ENCODE measurements at regions not wholly inside any gene's neighbourhood (a gene's known extent, or its start where the extent isn't known, plus 50 kb on each side); places are given as distances from the start of the nearest gene placed in this dataset.
A peak's percentile ranks its signal among the peaks of the same experiment; 100 is the strongest.

DNA sequence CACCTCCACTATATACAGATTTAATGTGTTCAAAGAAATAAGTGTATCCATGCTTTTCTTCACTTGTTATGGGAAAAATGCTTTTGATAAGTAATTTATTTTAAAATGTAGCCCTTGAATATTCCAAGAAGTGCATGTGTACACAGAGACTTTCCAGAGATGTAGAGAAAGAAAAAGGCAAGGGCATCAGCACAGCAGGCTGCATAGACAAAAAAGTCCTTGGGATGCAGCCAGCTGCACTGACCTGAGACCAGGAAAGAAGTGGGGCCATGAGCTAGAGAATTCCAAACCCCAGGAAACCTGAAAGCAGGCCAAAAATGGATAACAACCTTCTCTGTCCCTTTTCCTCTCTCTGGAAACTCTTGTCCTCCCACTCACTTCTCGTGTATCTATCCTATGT lies 51.6 kb upstream of the PRDM8 start:
- DNase-seq: no peak

- no peak for DNase-seq
These were observed 52.4 kb upstream of the PRDM8 start for GRCh38 chr4:80144676-80145470.

- no peak for DNase-seq
These were observed 54.0 kb upstream of the PRDM8 start for GRCh38 chr4:80143307-80143679.

DNA sequence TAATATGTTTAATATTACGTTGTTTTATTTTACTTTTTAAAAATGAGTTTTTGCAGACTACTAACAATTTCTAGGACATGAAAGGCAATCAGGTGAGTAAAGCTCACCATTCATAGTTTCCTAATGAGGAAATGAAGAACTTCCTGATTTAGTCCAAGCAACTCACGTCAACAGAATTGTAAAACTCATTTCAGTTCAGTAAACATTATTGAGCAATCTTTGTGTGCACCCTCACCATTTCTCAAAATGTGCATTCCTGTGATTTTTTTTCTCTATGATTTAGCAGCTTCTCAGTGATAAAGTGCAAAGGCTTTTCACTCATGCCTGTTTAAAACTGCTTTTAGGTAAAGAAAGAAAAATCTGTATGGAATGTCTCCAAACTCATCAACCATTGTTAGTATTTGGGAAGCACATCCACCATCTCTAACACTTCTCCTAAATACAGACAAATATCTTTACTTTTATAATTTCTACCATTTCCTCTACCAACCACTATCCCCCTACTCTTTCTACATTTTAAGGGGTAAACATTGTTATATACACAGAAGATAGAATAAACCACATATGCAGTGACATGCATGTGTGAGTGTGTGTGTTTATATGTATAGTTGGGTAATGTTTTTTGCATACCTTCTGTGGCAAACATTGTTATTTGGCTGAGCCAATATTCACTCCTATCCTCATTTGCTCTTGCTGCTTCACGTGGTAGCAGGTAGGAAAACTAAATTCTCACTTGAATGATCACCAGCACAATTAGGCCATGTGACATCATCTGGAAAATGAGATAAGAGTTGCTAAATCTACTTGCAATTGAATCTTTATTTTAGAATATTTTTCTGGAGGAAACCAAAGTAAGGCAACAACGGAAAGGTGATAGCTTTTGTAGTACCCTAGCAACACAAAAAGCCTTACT lies 54.7 kb upstream of the PRDM8 start:
- no peak for DNase-seq

- DNase-seq: no peak
These were observed 55.8 kb upstream of the PRDM8 start for GRCh38 chr4:80141543-80141942.

GRCh38 chr4:80140194-80140593 lies 57.1 kb upstream of the PRDM8 start:
- no peak for DNase-seq

GRCh38 chr4:80139671-80140070 lies 57.6 kb upstream of the PRDM8 start:
- DNase-seq: no peak

- no peak for DNase-seq
These were observed 58.5 kb upstream of the PRDM8 start for GRCh38 chr4:80138551-80139538.

DNA sequence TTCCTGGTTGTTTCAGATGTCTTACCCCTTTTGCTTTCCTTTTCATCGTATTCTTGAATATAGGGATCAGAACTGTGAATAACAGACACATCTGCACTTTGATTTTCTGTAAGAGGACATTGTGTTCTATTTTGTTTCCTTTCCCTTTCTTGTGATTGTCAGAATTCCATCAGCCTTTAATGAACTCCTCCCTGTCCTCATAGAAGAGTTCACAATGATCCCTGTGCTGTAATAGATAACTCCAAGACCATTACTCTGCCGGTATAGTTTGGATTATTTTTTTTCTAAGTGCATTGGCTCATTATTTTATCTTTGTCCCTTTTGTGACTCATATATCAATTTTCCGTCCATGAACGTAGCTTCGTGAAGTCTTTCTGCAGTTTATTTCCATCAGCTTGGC lies 59.7 kb upstream of the PRDM8 start:
- DNase-seq: no peak

DNA sequence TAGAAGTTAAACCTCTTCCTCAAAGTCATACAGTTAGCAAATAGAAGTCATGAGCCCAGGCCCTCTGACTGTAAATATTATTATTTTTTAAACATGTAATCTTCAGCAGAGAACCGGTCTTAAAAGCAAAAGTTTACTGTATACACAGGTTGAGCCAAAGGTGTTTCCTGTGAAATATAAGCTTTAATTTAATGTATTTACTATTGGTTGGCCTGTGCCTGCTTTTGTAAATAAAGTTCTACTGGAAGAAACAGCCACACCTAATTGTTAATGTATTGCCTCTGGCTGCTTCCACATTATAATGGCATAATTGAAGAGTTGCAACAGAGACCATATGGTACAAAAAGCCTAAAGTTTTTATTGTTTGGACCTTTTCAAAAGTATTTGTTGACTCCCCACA lies 61.0 kb upstream of the PRDM8 start:
- no peak for DNase-seq

DNA sequence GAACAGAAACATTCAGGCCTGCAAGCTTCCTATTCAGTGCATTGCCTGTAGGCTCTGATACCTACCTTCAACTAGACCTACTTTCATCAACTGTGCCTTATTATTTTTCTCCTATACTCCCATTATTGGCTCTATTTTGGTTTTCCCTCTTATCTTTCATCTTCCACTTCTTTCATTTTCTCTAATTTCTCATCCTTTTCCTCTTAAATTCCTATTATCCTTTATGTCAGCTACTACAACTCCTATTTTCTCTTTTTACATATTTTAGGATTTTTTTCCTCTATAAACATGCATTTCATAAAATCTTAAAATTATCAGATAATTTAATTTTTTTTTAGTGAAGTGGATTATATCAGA lies 61.6 kb upstream of the PRDM8 start:
- no peak for DNase-seq

- peak; percentile 2 for DNase-seq
These were observed 62.1 kb upstream of the ANTXR2 start for GRCh38 chr4:80134936-80135701.

- DNase-seq: no peak
These were observed 60.3 kb upstream of the ANTXR2 start for GRCh38 chr4:80133240-80133783.

GRCh38 chr4:80129785-80130184 lies 56.8 kb upstream of the ANTXR2 start:
- DNase-seq: no peak

DNA sequence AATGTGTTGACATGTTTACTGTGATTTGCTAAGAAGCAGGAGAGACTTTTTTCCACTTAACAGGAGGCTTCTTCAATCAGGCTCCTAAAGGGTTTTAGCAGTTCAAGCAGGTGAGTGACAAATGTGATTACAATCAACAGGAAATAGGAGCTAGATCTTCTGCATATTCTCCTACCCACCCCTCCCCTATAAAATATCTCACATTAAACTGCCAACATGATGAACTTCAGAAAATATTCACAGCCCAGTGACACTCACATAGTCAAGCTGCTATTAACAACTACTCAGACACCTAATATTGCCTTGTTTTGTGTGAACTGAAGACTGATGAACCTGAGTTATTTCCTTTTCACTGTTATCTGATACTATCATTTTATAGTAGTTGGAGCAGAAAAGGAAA lies 55.9 kb upstream of the ANTXR2 start:
- DNase-seq: no peak

GRCh38 chr4:80127870-80128419 lies 54.9 kb upstream of the ANTXR2 start:
- no peak for DNase-seq

GRCh38 chr4:80126435-80126834 lies 53.4 kb upstream of the ANTXR2 start:
- no peak for DNase-seq

DNA sequence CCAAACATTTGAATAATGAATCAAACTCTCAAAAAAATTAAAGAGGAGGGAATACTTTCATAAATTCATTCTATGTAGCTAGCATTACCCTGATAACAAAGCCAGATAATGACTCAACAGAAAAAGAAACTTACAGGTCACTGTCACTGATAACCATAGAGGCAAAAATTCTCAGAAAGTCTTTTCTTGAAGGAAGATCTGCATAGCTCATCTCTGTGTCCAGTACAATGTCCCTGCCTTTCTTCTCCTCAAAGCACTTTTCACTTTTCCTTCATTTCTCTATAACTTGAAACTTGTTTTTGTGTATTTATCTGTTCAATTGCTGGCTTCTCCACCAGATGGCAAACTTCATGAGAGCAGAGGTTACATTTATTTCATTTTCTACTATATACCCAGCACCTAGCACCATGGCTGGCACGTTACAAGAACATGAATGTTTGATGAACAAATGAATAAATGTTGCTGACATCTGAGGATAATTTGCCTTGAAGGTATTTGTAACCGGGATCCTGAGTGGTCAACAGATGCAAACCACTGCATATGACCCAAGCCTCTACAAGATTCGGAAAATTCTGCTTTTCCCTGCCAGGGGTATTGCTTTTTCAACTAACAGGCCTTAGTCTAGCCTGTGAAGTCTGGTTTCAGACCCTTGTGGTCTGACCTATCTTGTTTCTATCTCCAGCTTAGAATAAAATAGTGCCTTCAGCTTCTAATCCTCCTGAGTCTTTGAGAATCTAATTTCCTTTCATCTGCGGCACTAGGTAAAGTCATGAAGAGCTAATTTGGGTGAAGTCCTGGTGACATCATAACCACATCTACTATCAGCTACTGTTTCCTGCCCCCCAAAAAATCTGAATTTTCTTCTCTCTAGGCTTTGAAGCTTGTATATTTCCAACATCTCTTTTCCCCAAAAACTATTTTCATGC lies 52.5 kb upstream of the ANTXR2 start:
- DNase-seq: no peak

- DNase-seq: no peak
These were observed 51.5 kb upstream of the ANTXR2 start for GRCh38 chr4:80124246-80125211.

All from NCI-H2029 (cell line).